Type B pancreatic cell (in vitro differentiated cells): ENCODE measurements at regions not wholly inside any gene's neighbourhood (a gene's known extent, or its start where the extent isn't known, plus 50 kb on each side); places are given as distances from the start of the nearest gene placed in this dataset.
"Not testable (repeated sequence)": the region's sequence is repeated elsewhere in the genome, so short reads cannot be mapped to it uniquely, and the experiment has no call there.

Source experiments
- DNase-seq: peaks from one replicate; pipeline ENCODE4 v3.0.0; 2021; ENCODE audit warnings: mixed read lengths; ENCODE audit not compliant: unreplicated experiment; ENCODE audit errors: extremely low spot score
- H3K27ac Mint-ChIP-seq: 2 replicates; pipeline ENCODE4 v1.8.0; 2021; ENCODE audit warnings: mild to moderate bottlenecking, mixed read lengths
- H3K27me3 Mint-ChIP-seq: 2 replicates; pipeline ENCODE4 v1.8.0; 2021; ENCODE audit warnings: mixed read lengths
- H3K36me3 Mint-ChIP-seq: 2 replicates; pipeline ENCODE4 v1.8.0; 2021; ENCODE audit warnings: mixed read lengths
- H3K4me1 Mint-ChIP-seq: one replicate; pipeline ENCODE4 v1.8.0; 2021; ENCODE audit warnings: mixed read lengths; ENCODE audit not compliant: unreplicated experiment
- H3K4me3 Mint-ChIP-seq: 2 replicates; pipeline ENCODE4 v1.8.0; 2021; ENCODE audit warnings: mild to moderate bottlenecking, mixed read lengths
- H3K9me3 Mint-ChIP-seq: 2 replicates; pipeline ENCODE4 v1.8.0; 2021; ENCODE audit warnings: mixed read lengths
- CTCF ChIP-seq: fragments of 200-600 bp; sonication (generic); conservative IDR thresholded peaks from 2 replicates; pipeline ENCODE4 v1.5.0; 2021; ENCODE audit warnings: antibody characterized with exemption, mild to moderate bottlenecking

DNA sequence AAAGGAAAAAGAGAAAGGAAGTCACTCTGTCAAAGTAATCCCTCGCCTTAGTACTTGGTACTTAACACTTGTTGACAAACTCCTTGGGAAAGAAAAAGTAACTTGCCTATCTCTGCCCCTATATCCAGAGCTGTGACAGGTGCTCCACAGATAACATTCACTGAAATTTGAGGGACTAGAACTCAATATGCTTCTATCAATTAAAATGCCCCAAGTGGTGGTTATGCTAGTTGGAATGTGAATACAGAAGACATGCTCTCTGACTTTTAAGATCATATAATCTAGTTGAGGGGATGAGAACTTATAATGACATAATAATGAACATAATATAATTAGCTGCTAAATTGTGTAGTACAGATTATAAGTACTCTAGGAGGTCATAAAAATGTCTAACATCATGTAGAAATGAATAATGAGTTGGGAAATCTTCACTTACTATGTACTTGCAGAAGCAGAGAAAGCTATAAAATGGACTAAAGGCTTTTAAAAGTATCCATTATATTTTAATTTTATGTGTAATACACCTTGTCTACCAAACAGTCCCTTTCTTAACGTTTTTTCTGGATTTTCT, 153.1 kb upstream of the CCDC54 start:
- H3K4me1 Mint-ChIP-seq: peaks cover under 1% of the 10 kb centered on the region
- no peaks in the 10 kb centered on the region for H3K27me3 Mint-ChIP-seq
- H3K27ac Mint-ChIP-seq: no peak overlapping the region
- H3K36me3 Mint-ChIP-seq: no peaks in the 10 kb centered on the region
- DNase-seq: no peak
- H3K4me3 Mint-ChIP-seq: no peak overlapping the region
- no peaks in the 10 kb centered on the region for H3K9me3 Mint-ChIP-seq
- TF ChIP-seq CTCF: no peak

DNA sequence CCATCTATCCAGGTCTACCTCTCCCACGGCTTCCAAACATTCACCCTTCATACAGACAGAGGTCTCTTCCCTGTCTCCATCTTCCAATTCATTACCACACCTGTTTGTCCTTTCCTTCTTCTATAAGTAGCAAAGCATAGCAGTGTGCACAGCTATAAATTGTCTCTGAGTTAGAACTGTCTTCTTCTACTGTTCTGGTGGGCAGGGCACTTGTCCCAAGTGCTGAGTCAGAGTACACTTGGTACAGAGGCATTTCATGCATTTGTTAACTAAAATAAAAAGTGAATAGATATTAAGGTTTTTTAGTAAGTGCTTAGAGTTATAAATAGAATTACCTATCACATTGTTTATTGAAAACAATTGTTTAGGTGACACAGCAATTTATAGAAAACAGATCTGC, 150.1 kb upstream of the CCDC54 start:
- TF ChIP-seq CTCF: no peak
- Mint-ChIP-seq H3K27ac (no peak overlapping the region), H3K27me3 (no peaks in the 10 kb centered on the region), H3K36me3 (no peaks in the 10 kb centered on the region), H3K4me1 (no peaks in the 10 kb centered on the region), H3K9me3 (no peaks in the 10 kb centered on the region), H3K4me3 (no peak overlapping the region)
- DNase-seq: no peak

GRCh38 chr3:107233877-107234276, 143.4 kb upstream of the CCDC54 start:
- H3K27ac Mint-ChIP-seq, H3K36me3 Mint-ChIP-seq, H3K4me3 Mint-ChIP-seq, H3K27me3 Mint-ChIP-seq, DNase-seq, H3K9me3 Mint-ChIP-seq: not testable (repeated sequence)
- peaks cover 15% of the 10 kb centered on the region for H3K4me1 Mint-ChIP-seq

- DNase-seq: no peak
- no peak for TF ChIP-seq CTCF
- H3K27ac Mint-ChIP-seq: peak overlapping the region; percentile 24
- peak overlapping the region; percentile 48 for H3K4me3 Mint-ChIP-seq
- H3K9me3 Mint-ChIP-seq: no peaks in the 10 kb centered on the region
- peaks cover 6% of the 10 kb centered on the region for H3K27me3 Mint-ChIP-seq
- no peaks in the 10 kb centered on the region for H3K36me3 Mint-ChIP-seq
- H3K4me1 Mint-ChIP-seq: peaks cover 15% of the 10 kb centered on the region
Observed at GRCh38 chr3:107235193-107235927, 141.9 kb upstream of the CCDC54 start.

GRCh38 chr3:107235928-107236315, 141.3 kb upstream of the CCDC54 start:
- no peak for DNase-seq
- Mint-ChIP-seq H3K36me3 (no peaks in the 10 kb centered on the region), H3K27me3 (peaks cover 6% of the 10 kb centered on the region), H3K4me1 (peaks cover 15% of the 10 kb centered on the region), H3K9me3 (no peaks in the 10 kb centered on the region), H3K27ac (peak overlapping the region; percentile 24), H3K4me3 (peak overlapping the region; percentile 48)
- peak; percentile 95 for TF ChIP-seq CTCF

- TF ChIP-seq CTCF: no peak
- Mint-ChIP-seq H3K36me3 (no peaks in the 10 kb centered on the region), H3K4me3 (no peak overlapping the region), H3K27me3 (peaks cover 6% of the 10 kb centered on the region), H3K4me1 (peaks cover 15% of the 10 kb centered on the region), H3K9me3 (no peaks in the 10 kb centered on the region), H3K27ac (peak overlapping the region; percentile 14)
- no peak for DNase-seq
Observed at GRCh38 chr3:107236655-107237337, 140.4 kb upstream of the CCDC54 start.
